ENCODE measurements at regions not wholly inside any gene's neighbourhood (a gene's known extent, or its start where the extent isn't known, plus 50 kb on each side); places are given as distances from the start of the nearest gene placed in this dataset.

DNA sequence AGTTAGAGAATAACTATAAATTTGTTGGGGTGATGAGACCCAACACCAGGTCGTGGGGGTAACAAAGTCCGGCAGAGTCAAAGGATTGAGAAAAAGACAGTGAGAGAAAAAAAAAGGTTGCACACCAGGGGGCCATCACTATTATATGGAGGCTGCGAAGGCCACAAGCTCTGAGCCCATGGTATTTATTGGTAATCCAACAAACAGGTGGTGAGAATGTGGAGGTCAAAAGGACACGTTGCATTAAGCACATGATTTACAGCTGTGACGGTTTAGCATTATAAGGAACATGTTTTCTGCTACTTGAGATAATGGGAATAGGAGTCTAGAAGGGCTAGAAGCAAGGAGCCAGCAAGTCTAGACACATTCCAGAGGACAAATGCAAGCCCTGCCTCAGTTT, 2202.2 kb upstream of the C9orf72 start:
- ChIA-PET POLR2A (no interaction called here), CTCF (interaction anchor here (1.0 to 1.6 kb wide), 2 partner anchors 17 to 21 kb away, joined by 3 to 4 read pairs; no protein-coding TSS in a partner anchor)
- no peak for TF ChIP-seq CTCF (IDR thresholded peaks at IDR 0.05; ENCODE audit: control extremely low read depth, extremely low read depth, low read depth, missing control alignments)
- DNase-seq (ENCODE audit: extremely low spot score), result no peak

GRCh38 chr9:29778281-29778849, 2205.1 kb upstream of the C9orf72 start:
- DNase-seq (ENCODE audit: extremely low spot score), result no peak
- no peak for TF ChIP-seq CTCF (IDR thresholded peaks at IDR 0.05; ENCODE audit: control extremely low read depth, extremely low read depth, low read depth, missing control alignments)
- CTCF ChIA-PET, result no interaction called here
- POLR2A ChIA-PET, result no interaction called here

- no peak for TF ChIP-seq CTCF (IDR thresholded peaks at IDR 0.05; ENCODE audit: control extremely low read depth, extremely low read depth, low read depth, missing control alignments)
- CTCF ChIA-PET, result no interaction called here
- POLR2A ChIA-PET, result no interaction called here
- no peak for DNase-seq (ENCODE audit: extremely low spot score)
These were observed 2220.7 kb upstream of the C9orf72 start for GRCh38 chr9:29793970-29794369.

- no peak for TF ChIP-seq CTCF (IDR thresholded peaks at IDR 0.05; ENCODE audit: control extremely low read depth, extremely low read depth, low read depth, missing control alignments)
- ChIA-PET CTCF (interaction anchor here (0.7 kb wide), 1 partner anchor 25 kb away, joined by 3 read pairs; no protein-coding TSS in a partner anchor), POLR2A (no interaction called here)
- no peak for DNase-seq (ENCODE audit: extremely low spot score)
These were observed 2223.1 kb upstream of the C9orf72 start for GRCh38 chr9:29796291-29796952.

- no peak for TF ChIP-seq CTCF (IDR thresholded peaks at IDR 0.05; ENCODE audit: control extremely low read depth, extremely low read depth, low read depth, missing control alignments)
- ChIA-PET CTCF (no interaction called here), POLR2A (no interaction called here)
- DNase-seq (ENCODE audit: extremely low spot score), result no peak
These were observed 2225.3 kb upstream of the C9orf72 start for GRCh38 chr9:29798599-29798998.

- no peak for TF ChIP-seq CTCF (IDR thresholded peaks at IDR 0.05; ENCODE audit: control extremely low read depth, extremely low read depth, low read depth, missing control alignments)
- no peak for DNase-seq (ENCODE audit: extremely low spot score)
- ChIA-PET CTCF (no interaction called here), POLR2A (no interaction called here)
These were observed 2225.9 kb upstream of the C9orf72 start for GRCh38 chr9:29799227-29799626.

Measured in GM10248 (cell line).